CD4-positive, alpha-beta T cell treated with Interleukin-21 for 1 hour (primary cell): ENCODE measurements at regions not wholly inside any gene's neighbourhood (a gene's known extent, or its start where the extent isn't known, plus 50 kb on each side); places are given as distances from the start of the nearest gene placed in this dataset.
"Not testable (repeated sequence)": the region's sequence is repeated elsewhere in the genome, so short reads cannot be mapped to it uniquely, and the experiment has no call there.

Experiments used
- DNase-seq: peaks from one replicate; pipeline ENCODE4 v3.0.0-alpha.2; 2020

- DNase-seq = no peak
Measured at GRCh38 chr4:79850626-79851025, 222.4 kb downstream of the ANTXR2 start.

GRCh38 chr4:79848329-79848728, 224.7 kb downstream of the ANTXR2 start:
- DNase-seq = no peak

DNA sequence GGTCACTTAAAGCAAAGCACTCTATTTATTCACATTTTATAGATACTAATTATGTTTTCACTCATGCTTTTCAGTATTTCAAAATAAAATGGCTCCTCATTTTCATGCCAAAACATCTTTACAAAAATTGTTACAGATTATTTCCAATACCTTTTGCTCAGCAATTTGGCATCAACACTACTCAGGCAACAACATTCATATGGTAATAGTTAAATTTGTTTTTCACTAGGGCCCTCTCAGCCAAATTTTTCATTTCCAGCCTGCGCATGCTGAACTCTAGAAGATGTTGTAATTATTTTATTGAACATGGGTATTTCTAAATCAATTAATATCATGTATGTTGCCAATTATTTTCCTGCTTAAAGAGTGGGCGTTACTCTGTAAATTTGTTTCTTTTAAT, 225.6 kb downstream of the ANTXR2 start:
- no peak for DNase-seq

DNA sequence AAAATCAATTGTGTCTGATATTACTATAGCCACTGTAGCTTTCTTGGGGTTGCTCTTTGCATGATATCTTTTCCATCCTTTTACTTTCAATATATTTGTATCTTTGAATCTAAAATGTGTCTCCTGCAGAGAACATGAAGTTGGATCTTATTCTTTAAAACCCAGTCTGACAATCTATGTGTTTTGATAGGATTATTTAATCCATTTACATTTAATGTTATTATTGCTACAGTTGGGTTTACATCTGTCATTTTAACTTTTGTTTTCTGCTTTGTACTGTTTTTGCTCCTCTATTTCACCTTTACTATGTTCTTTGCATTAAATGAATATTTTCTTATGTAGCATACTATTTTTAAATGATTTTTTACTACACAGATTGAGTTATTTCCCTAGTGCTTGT, 230.9 kb downstream of the ANTXR2 start:
- no peak for DNase-seq

GRCh38 chr4:79833857-79834256, 239.2 kb downstream of the ANTXR2 start:
- DNase-seq = no peak

DNA sequence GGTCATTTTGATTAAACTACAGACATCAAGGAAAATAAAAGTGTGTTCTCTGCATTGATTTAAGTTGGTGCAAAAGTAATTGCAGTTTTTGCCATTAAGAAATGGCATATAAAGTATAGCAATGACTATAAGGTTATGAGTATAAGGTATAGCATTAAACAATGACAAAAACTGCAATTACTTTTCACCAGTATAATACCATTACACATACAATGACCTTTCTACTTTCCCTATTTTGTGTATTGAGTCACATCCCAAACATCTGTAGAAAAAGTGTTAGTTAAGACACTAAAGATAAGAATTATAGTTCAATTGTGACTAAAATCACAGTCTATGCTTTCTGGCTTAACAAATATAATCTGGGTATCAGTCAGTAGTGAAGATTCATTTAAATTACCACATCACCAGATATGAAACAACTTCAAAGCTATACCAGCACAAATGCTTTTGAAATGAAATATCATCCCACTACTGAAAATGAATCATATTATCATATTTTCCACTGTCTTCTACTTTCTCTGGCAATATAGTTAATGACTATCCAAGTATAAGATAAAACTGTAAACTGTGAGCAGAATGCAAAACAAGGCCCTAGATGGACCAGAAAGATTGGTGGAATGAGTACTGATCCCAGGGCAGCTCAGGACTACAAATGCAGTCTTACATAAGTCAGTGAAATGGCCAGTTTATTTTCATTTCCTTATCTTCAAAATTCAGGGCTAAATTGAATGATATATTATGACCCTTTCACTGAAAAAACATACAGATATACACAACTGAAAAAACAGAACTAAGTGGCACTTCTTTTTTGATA, 241.1 kb downstream of the ANTXR2 start:
- no peak for DNase-seq

DNA sequence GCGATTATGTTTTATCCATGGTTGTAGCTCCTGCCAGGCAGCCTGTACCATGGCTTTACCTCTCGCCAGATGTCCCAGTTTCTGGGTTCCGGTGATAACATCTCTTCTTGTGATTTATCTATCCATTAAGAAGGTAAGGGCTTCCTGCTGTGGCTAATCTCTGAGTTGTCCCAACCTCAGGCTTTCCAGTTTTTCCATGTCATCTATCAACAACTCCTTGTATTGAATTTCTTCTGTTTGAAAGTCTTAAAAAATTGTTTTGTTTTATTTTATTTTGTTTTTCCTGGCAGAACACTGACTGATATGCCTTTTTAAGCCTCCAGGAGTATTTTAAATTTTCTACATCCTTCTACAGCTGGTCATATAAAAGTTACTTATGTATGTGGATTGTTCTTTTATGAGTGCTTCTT, 241.9 kb downstream of the ANTXR2 start:
- no peak for DNase-seq

GRCh38 chr4:79827283-79827682, 245.7 kb downstream of the ANTXR2 start:
- no peak for DNase-seq

DNA sequence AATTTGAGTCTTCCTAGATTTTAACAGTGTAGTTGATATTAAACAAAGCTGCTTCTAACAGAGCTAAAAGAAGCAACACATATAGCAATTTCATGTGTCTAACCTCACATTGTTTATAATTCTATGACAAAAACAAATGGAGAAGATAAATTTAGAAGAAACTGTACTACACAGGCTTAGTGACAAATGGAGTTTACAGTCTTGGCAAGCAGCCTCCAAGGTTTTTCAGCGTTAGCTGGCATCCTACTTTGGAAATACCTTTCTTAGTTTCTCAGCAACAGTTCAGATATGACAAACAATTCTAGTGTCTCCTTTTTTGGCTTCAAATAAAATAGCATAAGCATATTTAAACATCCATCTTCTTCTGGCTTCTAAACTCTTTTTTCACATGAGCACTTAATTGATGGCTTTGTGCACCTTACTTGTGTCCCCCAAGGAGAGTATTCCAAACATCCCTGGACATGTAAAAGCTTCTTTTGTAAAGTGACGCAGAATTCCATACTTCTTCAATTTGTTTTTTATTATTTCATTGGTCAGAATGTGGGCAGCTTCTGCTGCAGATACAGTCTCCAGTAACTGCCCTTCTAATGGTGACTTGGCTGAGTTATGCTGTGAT, 249.8 kb downstream of the ANTXR2 start:
- DNase-seq = no peak

DNA sequence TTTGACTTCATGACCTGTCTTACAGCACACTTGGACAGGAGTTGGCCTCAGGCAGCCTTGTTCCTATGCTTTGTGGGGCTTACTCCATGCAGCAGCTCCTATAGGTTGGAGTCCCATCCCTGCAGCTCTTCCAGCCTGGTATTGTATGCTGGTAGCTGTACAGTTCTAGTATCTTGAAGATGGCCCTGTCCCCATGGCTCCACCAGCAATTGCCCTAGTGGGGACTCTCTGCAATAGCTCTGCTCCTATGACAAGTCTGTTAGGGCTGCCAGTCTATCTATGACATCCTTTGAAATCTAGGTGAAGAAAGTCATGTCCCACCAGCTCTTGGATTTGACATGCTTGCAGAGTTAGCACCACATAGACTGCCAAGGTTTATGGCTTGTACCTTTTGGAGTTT, 252.6 kb downstream of the ANTXR2 start:
- no peak for DNase-seq

DNA sequence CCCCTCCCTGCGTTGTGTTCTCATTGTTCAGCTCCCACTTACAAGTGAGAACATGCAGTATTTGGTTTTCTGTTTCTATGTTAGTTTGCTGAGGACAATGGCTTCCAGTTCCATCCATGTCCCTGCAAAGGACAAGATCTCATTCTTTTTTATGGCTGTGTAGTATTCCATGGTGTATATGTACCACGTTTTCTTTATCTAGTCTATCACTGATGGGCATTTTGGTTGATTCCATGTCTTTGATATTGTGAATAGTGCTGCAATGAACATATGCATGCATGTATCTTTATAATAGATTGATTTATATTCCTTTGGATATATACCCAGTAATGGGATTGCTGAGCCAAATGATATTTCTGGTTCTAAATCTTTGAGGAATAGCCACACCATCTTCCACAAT, 265.1 kb downstream of the ANTXR2 start:
- not testable (repeated sequence) for DNase-seq

DNA sequence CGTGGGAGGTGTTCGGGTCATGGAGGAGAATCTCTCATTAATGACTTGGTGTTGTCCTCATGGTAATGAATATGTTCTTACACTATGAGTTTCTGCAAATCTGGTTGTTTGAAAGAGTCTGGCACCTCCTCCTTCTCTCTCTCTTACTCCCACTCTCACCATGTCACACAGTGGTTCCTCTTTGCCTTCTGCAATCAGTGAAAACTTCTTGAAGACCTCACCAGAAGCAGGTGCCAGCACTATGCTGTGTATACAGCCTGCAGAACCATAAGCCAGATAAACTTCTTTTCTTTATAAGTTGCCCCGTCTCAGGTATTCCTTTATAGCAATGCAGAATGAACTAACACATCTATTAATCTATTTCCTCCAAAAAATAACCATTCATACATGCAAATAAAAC, 275.0 kb downstream of the ANTXR2 start:
- no peak for DNase-seq

DNA sequence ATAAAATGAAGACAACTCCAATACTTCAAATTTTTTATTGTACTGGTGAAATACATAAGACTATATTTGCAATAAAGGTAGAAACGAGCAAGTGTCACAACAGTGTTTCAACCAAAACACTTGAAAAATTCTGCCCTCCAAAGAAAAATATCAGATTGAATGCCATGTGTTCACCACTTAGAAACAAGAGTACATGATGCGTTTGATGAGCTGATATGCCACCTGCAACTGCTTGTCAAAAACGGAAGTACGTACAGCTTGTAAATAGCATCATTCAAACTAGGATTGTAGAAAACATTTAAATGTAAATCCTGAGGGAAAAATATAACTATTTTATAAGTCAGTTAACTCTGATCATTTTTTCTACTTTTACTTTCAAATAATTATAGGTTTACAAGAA, 276.1 kb downstream of the ANTXR2 start:
- DNase-seq = no peak

GRCh38 chr4:79788884-79789283, 284.1 kb downstream of the ANTXR2 start:
- DNase-seq = no peak

GRCh38 chr4:79780129-79780528, 292.9 kb downstream of the ANTXR2 start:
- no peak for DNase-seq

DNA sequence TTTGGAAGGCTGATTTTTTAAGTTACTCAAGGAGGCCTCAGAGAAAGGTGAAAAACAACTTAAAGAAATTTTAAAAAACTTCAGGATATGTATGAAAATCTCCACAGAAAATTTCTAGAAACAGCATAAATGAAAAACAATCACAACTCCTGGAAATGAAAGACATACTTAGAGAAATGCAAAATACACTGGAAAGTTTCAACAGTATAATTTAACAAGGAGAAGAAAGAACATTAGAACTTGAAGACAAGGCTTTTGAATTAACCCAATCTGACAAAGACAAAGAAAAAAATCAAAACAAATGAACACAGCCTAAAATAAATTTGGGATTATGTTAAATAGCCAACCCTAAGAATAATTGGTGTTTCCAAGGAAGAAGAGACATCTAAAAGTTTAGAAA, 300.5 kb downstream of the ANTXR2 start:
- no peak for DNase-seq

DNA sequence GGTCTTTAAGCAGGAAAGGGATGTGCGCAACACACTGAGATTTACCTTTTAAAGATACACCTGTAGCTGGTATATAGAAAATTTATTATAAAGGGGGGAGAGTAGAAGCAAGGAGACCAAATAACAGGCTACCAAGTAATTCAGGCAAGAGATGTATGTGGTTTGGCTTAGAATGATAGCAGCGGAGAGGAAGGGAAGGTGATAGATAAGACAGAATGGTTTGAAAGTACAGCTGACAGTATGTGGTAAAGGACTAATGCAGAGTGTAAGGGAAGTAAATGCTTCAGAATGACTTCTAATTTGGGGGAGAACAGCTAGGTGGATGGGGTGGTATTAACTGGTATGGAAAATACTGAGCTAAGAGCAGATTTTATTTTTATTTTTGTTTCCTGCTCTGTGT, 308.9 kb downstream of the ANTXR2 start:
- no peak for DNase-seq

DNA sequence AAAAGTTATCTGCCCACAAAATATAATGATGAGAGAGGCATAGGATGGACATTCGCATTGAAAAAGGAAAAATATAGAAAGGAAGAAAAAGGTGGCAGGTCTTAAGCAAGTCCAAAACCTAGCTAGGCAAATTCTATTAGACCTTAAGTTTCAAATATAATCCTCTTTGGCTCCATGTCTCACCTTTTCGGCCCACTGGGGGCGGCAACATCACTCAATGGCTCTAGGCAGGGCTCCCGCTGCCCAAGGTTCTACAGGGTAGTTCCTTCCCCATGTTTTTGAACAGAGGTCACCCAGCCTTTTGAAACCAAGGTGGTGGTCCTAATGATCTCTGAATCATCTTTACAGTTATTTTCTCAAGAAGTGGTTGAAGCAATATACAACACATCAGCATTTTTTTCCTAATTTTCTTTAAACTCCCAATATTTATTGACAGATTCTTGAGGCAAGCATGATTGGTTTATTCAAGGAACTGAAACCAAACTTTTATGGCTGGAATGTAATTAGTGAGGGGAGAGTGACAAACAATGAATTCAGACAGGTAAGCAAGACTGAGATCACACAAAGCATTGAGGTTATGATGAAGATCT, 309.4 kb downstream of the ANTXR2 start:
- DNase-seq = no peak

DNA sequence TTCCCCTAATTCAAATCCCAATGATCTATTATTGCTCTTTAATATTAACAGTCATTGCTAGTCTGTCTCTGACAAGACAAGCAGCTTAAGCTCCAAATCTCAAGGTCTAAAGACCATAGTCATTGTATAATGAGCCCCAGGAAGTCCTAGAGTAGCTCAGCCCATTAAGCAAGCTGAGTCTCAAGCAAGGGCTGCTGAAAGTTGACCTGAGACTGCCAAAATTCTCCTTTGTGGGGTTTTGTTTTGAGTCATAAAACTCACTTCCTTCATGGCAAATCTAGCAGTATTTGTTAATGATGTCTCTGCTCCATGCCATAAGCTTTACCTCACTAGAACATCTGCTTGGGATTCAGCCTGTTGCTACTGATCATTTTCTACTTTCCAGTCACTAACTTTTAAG, 313.2 kb downstream of the ANTXR2 start:
- DNase-seq = no peak

DNA sequence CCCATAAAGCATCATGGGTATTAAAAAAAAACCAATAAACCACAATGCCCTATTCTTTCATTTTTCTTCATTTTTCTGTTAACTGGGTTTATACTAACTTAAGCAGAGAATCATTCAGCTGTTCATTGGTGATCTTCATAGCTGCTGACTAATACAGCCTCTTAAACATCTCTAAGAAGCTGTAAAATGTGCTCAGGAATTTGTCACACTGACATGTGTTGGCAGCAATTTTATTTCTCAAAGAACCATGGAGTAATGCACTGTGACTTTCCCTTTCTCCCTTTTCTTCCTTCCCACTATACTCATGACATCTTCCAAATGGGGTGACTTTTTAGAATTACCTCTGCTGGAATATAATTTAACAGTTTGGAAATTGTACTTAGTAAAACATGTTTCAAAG, 315.4 kb downstream of the ANTXR2 start:
- no peak for DNase-seq

DNA sequence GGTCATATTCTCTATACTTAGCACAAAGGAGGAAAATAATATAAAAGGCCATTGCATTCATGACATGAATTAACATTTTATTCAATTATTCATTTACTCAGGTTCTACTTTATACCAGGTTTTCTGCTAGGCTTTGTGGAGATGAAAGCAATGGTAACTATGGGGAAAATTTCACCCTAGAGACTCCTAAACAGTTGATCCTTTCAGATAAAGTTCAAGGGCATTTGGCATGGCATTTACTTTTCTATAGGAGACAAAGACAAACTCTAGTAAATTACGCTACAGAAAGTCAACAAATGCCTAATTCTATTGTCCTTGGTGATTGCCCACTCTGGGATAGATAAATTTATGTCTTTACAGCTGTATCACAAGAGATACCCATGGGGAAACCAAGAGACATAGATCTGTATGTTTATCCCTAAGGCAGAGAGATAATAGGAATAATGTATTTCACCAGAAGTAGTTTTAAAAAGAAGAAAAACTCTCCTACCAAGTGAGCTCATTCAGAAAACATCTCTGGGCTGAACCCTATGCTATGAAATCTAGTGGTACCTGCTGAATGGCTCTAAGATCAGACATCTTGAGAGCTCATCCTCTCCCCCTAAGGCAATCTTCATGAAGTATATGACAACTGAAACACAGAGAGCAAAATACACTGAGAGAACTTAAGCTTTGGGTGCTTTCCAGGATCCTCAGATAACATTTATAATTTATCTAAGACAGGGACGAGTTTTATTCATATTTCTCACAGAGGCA, 316.7 kb downstream of the ANTXR2 start:
- no peak for DNase-seq

DNA sequence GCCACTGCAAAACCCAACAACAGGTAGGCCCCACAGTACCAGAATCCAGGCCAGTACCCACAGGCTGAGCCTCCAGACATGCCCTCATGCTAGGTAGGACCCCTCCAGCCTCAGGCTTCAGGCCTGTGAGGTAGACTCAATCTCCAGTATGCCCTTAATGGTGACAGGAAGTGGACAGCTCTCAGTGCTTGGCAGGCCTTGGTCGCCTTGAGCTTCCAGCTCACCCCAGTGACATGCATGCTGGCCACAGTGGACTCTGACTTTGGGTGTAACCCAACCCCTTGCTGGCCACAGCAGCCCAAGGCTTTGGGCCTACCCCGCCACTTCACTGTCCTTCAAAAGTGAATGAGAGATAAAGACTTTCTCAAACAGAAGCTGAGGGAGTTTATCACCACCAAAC, 324.2 kb downstream of the ANTXR2 start:
- DNase-seq = no peak

GRCh38 chr4:79747252-79747651, 325.8 kb downstream of the ANTXR2 start:
- DNase-seq = no peak

DNA sequence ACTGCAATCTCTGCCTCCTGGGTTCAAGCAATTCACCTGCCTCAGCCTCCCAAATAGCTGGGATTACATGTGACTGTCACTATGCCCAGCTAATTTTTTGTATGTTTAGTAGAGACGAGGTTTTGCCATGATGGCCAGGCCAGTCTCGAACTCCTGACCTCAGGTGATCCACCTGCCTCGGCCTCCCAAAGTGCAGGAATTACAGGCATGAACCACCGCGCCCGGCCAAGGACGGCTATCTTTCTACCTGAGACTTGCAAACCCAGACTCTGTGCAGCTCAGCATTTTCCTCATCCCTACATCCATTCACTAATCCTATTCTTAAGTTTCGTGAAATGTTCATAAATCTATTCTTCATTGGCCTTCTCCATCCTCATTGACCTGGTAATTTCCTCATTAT, 330.0 kb downstream of the ANTXR2 start:
- no peak for DNase-seq
